GM12875 (cell line): ENCODE measurements at regions not wholly inside any gene's neighbourhood (a gene's known extent, or its start where the extent isn't known, plus 50 kb on each side); places are given as distances from the start of the nearest gene placed in this dataset.

Experiments used
- H3K4me3 ChIP-seq: one replicate; pipeline ENCODE4 v1.5.1; 2011; ENCODE audit warnings: low read depth, low read length, control low read depth
- TF ChIP-seq, protein P1 (sequence below): IDR thresholded peaks from 2 replicates; pipeline ENCODE4 v1.5.1; 2011; ENCODE audit warnings: low read depth, mild to moderate bottlenecking, control low read depth, inconsistent platforms, low read length, moderate library complexity, borderline replicate concordance; ENCODE audit not compliant: insufficient read depth

DNA sequence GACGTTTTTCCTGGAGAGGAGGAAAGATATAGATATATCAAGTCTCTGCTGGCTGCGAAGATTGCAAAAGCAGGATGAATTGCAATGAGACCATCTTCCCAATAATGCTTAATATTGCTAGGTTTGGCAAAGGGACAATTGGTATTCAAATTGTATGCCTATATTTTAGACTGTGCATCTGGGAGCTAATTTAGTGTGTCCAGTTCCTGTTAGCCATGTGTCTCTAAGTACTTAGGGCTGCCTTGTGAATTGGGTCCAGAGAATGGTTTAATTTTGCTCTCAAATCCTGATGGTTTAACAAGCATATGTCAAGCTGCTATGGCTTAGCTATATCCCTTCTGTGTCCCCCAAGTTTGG is 97.6 kb upstream of the ZNF366 start:
- H3K4me3 ChIP-seq = no peak overlapping the region
- TF ChIP-seq, protein P1, sequence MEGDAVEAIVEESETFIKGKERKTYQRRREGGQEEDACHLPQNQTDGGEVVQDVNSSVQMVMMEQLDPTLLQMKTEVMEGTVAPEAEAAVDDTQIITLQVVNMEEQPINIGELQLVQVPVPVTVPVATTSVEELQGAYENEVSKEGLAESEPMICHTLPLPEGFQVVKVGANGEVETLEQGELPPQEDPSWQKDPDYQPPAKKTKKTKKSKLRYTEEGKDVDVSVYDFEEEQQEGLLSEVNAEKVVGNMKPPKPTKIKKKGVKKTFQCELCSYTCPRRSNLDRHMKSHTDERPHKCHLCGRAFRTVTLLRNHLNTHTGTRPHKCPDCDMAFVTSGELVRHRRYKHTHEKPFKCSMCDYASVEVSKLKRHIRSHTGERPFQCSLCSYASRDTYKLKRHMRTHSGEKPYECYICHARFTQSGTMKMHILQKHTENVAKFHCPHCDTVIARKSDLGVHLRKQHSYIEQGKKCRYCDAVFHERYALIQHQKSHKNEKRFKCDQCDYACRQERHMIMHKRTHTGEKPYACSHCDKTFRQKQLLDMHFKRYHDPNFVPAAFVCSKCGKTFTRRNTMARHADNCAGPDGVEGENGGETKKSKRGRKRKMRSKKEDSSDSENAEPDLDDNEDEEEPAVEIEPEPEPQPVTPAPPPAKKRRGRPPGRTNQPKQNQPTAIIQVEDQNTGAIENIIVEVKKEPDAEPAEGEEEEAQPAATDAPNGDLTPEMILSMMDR = no peak

DNA sequence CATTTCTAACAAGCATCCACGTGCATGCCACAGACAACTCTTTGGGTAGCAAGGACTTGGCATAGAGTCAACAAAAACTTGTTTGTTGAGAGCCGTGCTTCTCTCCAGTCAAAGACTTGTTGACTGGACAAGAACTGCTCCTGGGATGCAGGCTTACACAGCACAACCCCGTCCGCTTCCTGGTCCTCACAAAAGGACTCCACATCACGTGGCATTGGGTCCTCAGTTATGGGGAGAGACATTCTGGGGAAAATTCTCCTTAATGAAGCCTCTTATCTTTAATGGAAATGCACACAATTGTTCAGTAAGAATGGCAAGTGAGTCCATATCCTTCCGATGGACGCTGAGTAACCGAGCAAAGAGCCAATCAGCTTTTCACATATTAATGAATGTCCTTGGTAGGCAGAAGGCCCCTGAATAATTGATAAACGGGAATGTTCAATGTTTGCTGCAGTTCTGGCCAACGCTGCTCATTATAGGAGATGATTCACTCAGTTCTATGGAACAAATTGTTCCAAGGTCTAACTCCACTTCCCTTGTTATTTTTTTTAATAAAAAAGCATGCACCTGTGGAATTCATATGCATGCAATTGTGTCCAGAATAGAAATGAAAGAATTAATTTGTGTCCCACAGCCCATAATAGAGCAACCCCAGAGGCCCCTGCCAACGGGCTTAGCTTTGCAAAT is 97.0 kb upstream of the ZNF366 start:
- H3K4me3 ChIP-seq = no peak overlapping the region

DNA sequence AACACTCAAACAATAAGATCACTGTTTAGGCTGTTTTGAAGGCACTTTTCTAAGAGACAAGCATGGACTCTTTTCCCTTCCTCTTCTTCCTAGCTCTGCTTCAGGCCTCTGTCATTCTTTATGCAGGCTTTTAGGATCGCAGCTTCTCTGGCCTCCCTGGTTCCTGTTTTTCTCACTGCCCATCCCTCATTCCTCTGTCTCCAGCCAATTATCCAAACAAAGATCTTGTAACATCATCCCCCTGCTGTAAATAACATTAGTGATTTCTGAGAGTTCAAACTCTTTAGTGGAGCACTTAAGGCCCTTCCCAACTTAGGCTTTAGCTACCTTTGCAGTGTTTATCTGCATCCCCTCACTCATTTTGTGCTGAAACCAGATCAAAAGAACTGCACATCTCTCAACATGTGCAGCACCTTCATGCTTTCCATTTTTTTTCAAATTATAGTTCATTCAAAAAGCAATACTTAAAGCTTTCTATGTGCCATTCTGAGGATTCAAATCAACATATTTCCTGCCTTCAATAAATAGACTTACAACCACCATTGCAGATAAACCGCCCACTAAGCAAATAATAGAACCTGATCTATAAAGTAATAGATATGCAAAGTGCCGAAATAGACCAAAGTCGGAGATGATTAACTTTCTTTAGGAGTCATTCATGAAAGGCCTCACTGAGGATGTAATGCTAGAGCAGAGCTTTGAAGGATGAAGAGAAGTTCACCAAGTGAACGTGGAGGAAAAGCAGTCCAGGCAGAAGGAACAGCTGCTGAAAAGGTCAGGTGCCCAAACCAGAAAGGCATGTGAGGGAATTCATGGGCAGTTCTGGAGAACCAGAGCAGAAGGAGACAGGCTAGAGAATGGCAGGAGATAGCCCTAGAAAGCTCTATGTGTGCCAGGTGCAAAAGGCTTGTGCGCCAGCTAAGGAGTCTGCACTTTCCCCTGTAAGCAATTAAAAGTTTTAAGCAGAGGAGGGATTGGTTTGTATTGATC is 95.8 kb upstream of the ZNF366 start:
- H3K4me3 ChIP-seq = no peak overlapping the region
- TF ChIP-seq, protein P1 = no peak

More for the DNA sequence above, 97.0 kb upstream of the ZNF366 start:
- TF ChIP-seq, protein P1 = no peak

DNA sequence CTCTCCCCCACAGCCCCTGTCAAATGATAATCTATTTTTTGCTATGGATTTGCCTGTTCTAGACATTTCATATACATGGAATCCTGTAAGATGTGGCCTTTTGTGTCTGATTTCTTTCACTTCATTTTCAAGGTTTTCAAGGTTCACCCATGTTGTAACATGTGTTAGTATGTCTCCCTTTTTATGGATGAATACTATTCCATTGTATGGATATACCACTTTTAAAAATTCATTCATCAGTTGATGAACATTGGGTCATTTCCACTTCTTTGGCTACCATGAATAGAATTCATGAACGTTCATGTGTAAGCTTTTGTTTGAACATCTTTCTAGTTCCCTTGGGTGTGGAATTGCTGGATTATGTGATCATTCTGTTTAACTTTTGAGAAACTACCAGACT is 94.7 kb upstream of the ZNF366 start:
- TF ChIP-seq, protein P1 = no peak
- H3K4me3 ChIP-seq = no peak overlapping the region

DNA sequence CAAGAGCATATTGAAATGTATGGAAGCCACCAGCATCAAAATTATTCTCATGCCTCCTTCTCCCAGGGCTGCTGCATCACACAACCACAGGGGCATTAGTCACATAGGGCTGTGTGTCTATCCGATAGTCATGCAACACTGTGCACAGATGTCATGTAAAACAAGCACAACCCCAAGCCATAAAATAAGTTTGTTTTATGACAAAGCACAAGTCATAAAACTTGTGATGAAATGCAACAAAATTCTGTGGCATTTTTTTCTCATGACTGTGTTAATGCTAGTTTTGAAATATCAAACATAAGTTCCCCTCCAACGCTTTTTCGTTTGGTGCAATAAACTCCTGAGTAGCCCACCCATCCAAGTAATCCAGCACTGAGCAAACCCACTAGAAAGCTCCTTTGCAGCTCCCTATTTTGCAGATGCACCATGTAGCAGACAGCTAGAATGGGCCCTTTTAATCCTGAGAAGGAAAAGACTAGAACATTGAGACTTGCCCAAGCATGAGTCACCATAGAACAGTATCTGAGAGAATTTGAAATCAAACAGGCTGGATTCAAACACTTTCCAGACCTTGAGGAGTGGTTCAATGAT is 93.3 kb upstream of the ZNF366 start:
- H3K4me3 ChIP-seq = no peak overlapping the region
- TF ChIP-seq, protein P1 = no peak

DNA sequence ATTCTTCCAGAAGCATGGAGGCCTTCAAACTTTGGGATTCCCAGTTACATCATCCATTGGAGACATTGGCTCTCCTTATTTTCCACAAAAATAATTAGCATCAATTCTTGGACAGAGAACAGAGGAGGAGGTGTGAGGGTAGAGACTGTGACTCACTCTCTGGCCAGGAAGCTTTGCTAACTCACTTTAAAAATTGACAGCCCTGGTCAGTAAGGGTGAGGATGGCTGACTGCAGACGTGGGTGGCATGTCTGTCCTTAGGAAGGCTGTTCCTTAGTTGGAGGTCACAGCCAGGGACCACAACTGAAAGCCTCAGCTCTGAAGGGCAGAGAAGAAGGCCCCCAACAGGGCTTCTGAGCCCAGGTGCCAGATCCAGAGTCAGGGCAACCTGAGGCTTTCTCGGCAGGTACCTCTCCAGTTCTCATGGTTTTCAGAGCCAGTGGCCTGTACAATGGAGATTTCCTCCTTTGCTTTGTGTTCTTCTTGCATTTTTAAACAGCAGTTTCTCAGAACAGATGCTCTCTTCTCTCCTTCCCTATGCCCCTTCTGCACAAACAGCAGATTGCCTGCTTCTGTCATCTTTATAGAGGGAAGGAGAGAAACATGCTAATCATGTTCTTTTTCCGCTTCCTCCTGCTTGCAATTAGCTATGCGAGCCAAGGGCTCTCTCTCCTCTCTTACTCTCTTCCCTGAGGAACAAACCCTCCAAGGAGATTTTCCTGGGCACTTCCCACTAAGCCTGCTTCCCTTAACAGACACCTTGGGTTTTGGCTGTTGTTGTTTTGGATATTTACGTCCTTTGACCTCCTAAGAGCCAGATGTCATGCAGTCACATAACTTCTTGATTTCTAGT is 92.5 kb upstream of the ZNF366 start:
- TF ChIP-seq, protein P1 = no peak
- no peak overlapping the region for H3K4me3 ChIP-seq
